Activated CD4-positive, alpha-beta T cell treated with anti-CD3 and anti-CD28 coated beads, Interleukin-2, Interleukin-6, amounts not matched to agents 100 ng/mL and 50 ng/mL, durations not matched to agents 16 hours and 8 hours (primary cell): ENCODE measurements at regions not wholly inside any gene's neighbourhood (a gene's known extent, or its start where the extent isn't known, plus 50 kb on each side); places are given as distances from the start of the nearest gene placed in this dataset.
"Not testable (repeated sequence)": the region's sequence is repeated elsewhere in the genome, so short reads cannot be mapped to it uniquely, and the experiment has no call there.

ENCODE experiments used
- DNase-seq: peaks from one replicate; pipeline ENCODE4 v3.0.0-alpha.2; 2020

DNA sequence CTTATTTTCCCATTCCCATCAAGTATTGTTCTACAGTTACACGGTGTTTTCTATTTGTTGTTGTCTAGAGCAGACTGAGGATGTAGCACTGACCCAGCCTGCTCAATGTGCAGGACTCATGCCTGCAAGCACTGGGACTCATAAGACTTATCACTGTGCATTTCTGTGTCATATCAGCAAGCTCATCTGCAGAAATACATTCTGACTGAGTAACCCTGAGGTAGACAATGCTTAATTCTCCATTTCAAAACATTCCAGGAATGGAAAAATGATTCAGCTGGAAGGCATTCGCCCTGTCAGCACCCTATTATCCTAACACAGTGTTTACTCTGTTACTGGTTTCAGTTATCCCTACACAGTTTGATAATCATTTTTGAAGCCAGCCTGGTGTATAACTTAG, 2506.4 kb downstream of the PCDH9 start:
- DNase-seq: no peak

DNA sequence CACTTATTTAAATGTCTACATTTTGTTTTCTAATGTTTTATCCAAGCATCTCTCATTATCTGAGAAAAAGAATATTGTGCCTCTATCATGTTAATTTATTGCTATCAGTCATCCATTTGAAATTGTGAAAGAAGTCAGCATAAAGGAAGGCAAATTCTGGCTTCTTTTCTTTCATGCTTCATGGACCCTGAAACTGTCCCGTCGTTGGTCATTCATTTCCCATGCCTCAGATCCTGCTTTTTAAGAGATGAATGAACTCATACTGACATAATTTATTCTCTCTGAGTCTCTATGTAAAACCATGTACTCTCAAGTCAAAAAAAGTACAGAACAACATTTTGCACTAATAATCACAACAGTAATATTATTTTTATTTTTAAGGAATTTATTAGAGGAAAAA, 2512.0 kb downstream of the PCDH9 start:
- DNase-seq: no peak

DNA sequence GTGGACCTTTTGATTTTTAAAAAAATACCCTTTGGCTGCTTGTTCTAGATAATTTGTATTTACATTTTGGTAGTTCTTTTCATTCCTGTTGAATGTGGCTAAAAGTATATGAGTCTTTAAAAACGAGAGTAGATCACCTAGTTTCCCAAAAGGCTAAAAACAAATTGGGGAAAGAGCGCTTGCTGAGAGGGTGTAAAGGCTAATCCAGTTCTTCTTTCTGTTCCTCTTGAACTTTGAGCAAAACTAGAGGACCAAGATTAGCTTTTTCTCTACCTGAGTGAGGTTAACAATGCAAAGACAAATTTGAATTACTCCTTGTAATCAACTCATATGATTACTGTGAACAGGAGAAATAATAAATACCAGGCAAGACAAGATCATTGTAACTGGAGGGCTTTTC, 2513.2 kb downstream of the PCDH9 start:
- no peak for DNase-seq

DNA sequence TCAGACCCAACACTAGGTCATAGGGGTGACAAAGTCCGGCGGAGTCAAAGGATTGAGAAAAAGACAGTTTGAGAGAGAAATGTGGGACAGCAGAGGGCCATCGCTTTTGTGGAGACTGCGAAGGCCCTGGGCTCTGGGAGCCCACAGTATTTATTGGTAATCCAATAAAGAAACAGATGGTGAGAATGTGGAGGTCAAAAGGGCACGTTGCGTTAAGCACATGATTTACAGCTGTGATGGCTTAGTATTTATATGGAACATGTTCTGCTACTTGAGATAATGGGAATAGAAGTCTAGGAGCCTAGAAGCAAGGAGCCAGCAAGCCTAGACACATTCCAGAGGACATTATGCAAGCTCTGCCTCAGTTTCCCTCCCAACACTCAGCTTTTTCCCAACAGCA, 2521.1 kb downstream of the PCDH9 start:
- no peak for DNase-seq

DNA sequence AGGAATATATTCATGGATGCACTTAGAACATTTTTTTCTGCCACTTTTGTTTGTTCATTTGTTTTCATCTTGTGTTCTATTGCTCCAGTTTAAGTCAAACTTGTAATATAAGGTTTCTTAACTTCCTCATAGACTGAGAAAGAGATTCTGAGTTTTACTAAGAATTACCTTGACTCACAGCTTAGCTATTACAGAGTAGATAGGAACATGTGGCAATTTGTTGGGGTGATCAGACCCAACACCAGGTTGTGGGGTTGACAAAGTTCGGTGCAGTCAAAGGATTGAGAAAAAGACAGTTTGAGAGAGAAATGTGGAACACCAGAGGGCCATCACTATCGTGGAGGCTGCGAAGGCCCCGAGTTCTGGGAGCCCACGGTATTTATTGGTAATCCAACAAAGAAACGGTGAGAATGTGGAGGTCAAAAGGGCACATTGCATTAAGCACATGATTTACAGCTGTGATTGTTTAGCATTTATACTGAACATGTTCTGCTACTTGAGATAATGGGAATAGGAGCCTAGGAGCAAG, 2526.0 kb downstream of the PCDH9 start:
- DNase-seq: no peak

DNA sequence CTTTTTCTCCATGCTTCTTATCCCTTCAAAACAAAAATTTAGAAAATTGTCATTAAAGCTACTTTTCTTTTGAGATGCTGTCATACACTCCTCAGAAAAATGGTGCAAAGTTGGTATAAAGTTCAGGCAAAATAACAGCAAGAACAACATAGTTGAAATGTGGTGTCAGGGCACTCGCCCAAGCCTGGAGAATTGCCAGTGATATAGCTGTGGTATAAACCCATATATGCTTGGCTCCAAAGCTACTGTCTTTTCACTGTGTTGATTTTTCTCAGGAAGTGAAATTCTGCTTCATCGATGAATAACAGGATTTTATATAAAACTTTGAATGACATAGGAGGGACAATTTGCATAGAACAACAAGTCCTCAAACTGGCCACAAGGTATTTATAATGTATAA, 2532.9 kb downstream of the PCDH9 start:
- no peak for DNase-seq

DNA sequence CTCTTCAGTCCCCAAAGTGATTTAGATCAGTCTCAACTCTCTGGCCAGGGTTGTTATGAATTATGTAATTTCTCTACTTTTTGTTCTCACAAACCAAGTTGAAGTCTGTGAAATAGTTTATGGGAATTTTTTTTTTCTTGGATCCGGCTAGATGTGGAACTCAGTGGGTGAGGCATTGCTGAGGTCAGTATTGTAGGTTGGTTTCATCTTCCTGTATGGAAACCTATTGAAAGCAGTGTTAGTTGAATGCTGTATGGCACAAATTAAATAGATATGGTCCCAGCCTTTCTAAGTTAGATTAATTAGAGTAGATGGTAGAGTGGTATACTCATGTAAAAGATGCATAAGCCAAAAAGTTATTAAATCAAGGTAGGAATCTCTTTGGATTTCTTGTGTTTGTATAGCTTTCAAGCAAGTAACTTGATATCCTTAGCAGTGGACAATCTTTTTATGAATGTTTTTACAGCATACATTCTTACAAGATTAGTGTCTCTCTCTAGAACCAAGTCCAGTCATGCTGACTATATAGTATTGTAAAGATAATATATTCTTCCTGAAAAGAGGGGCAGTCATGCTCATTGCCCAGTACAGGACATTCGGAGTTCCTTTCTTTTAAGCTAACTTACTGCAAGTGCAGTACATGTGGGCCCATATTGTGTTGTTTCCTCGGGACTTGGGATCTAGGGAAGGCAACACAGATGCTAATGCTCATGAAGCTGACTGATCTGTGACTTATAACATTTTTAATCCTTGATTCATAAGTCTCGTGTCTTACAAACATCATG, 2541.1 kb downstream of the PCDH9 start:
- DNase-seq: no peak

DNA sequence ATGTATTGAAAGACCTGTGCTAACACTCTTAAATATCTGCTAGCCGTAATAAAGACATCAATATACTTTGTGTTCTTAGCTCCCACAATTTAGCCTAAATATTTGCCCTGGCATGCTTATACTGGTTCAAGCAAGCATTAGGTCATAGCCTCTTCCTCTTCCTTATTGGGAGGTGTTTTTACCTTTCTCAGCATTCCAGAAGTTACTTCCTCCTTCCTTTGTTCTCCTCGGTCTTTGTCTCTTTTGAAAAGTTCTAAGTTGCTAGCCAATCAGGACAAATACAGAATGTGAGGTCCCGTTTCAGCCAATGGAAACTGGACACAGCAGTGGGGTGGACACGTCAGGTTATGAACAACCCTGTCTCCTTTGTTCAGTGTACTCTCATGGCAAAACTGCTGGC, 2543.6 kb downstream of the PCDH9 start:
- not testable (repeated sequence) for DNase-seq

DNA sequence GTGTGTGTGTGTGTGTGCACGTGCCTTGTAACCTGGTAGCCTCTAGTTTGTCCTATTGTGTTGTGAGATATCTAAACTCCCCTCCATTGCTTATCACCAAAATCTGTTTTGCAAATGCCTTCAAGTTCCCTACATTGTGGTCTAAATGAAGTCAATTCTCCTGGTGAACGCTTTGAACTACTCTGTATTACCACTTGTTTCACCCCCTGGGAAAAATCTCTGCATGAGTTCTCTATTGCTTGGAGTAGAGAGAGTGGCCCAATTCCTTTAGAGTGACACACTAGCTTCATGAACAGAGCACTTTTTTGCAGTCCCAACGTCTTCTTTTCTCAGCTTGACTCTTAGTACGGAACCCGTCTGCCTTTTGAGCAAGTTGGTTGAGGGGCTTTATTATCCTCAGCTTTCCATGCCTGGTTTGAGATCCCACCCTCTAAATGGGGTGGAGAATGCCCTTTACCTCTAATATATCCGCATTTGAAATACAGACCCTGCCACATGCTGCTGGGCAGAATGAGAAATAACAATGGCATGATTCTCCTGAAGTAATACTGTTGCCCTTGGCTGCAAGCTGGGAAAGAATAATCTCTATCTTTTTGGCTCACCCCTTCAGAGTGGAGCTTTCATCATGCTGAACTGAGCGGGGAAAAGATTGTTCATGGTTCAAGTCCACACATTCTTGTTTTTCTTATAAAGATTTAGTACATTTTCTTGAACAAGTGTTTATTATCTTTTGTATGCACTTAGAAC, 2545.3 kb downstream of the PCDH9 start:
- no peak for DNase-seq

DNA sequence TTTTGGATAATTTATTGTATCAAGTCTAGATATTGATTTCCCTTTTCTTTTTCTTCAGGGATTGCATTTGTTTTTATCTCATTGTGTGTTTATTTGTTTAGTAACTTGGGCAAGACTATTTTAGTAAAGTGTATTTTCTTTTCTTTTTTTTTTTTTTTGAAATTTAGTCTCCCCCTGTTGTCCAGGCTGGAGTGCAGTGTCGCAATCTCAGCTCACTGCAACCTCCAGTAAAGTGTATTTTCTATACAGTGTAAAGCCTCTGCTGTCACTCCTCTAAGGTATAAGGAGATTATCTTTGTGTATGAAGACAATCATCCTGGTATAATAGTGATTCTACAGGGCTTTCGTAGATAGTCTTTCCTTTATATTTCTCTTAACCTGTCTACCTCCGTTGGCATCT, 2546.0 kb downstream of the PCDH9 start:
- DNase-seq: no peak

DNA sequence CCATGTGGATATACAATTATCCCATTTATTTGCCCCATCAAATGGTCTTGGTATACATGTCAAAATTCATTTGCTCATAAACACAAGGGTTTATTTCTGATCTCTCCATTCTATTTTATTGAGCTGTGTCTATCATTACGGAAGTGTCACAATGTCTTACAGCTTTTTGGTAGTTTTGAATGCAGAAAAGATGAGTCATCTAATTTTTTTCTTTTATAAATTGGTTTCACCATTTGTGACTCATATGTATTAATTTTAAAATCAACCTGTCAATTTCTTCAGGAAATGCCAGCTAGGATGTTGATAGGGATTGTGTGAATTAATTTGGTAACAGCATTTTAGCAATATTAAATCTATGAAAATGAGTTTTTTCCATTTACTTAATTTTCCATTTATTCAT, 2549.4 kb downstream of the PCDH9 start:
- no peak for DNase-seq

DNA sequence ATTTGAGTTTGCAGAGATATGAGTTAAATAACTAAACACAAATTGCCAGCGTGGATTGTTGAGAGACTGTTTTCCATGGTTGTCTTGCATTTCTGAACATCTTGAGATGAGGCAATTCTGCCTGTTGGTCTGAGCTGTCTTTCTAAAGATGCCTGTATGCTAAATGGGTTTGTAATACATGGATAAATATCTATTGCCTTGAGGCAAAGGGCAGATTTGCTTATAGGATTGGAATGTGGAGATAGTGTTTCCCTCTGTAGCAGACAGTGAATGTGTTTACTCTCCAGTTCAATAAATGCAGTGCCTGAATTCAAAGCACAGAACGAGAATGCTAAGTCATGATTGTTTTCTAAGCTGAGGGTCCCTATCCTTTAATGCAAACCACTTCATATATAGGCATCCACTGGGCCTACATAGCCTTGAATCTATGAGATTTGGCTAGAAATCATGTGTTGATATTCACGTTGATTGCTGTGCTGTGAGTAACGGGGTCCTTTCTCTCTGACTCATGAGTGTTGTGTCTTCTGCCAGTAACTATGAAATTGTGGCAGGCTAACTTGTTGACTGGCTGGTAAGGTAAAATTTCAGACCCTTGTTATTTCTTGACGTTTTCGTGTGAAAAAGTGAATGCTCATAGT, 2554.8 kb downstream of the PCDH9 start:
- no peak for DNase-seq

DNA sequence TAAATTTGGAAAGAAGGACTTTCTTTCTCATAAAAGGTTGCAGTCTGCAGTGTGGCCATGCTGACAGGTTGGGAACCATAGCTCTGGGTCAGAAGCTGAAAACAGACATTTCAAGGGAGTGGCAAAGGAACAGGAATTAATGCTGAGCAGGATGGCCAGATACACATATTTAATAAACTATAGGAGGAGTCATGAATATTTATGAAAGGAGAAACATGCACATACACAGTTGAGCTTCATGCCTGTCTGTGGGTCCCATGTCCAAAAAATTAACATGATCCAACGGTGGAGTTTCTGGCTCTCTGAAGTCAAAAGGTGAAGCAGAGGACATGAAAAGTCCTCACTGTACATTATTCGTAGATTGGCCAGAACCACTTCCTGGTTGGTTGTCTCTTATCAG, 2556.0 kb downstream of the PCDH9 start:
- no peak for DNase-seq

DNA sequence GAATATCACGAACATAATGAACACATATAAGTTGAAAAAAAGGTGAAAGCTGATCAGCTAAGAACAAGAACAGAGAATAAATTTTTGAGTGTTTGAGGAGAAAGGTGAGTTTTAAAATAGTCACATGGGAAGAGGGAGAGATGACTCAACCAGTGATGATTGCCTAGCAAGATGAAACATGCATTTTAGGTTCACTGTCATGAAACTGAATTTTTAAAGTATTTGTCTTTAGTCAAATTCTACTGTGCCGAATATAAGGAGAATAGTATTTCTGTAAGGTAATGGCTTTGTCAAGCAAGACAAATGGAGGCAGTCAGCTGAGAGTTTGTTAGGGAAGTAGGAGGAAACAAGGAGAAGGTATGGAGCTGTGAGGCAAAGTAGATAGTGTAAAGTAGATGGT, 2557.4 kb downstream of the PCDH9 start:
- no peak for DNase-seq

DNA sequence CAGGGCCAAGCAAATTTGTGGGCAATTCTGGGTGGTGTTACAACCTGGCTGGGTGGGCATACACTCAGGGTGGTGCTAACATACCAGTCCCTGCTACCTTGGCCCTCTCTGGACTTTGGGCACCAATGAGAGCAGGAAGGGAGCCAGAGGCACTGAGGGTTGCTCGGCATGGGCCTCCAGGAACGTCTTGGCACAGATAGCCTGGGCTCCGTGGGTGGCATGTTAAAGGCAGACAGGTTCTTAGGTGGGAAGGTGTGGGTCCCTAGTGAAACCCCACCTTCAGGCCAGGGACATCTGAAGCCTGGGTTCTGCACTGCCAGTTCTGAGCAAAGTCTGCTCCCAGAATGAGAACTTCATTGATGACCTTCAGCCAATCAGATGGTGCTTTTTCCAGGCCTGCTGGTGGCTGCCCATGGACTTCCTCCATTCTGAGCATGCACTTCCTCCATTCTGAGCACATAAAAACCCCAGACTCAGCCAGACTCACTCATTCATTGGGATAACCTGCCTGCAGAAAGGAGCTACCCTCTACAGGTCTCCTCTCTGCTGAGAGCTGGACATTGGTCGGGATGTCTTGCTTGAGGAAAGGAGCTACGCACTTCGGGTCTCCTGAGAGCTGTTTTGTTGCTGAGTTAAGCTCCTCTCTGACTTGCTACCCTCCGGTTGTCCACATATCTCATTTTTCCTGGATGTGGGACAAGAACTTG, 2567.1 kb downstream of the PCDH9 start:
- no peak for DNase-seq

DNA sequence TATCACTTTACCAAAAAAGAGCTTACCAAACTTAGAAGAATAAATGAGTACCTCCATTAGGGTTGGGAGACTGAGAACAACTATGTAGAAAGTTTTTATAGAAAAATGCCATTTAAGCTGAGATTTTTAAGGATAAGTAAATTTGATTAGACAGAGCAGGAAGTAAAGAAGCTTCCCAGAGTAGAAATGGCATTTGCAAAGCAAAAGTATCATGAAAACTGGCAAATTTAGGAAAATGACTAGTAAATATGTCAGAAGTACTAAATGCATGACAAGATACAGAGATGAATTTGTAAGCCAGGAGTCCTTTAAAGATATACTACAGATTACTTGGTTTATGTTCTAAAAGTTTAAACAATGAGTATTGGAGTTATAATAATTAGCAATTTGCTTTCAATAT, 2581.8 kb downstream of the PCDH9 start:
- DNase-seq: no peak

DNA sequence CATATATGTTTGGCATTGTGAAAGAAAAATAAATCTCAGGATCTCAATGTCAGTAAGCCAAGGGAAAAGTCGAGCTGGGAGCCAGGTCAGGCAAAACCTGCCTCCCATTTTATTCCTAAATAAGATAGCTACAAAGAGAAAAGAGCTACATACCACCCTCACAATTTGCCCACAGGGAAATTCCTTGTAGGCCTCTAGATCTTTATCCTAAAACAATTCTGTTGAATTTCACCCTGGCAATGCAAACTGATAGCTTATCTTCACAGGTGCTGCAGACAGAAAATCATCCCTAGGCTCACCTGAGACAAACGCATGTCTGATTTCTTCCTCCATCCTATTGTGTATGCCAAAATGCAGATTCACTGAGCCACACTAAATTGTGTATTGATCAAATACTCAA, 2587.1 kb downstream of the PCDH9 start:
- no peak for DNase-seq

DNA sequence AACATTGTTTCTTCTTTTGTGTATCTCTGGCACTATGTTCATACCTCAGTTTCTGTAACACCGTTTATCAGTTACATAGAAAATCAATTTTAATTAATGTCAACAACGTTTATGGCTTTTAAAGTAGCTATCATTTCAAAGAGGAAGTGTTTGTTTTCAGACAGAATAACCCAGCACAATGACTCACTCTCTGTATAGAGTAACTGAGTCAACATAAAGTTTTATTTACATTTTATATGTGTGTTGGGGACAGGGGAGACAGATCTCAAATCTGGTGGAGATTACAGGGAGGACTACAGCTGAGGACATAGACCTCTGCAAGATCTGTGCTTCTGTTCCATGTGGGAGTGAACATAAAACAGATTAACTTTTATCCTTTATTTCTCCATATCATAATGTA, 2590.1 kb downstream of the PCDH9 start:
- DNase-seq: no peak

DNA sequence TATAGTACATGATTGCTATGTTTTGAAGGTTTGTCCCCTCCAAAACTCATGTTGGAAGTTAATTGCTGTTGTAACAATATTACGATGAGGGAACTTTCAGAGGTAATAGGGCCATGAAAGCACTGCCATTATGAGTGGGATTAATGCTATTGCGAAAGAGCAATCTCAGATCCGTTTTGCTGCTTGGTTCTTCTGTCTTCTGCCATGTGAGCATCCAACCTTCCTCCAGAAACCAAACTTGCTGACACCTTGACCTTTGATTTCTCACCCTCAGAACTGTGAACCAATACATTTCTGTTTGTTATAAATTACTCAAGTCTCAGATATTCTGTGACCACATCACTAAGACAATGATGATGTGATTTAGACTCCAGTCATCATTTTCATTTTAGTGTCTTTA, 2590.9 kb downstream of the PCDH9 start:
- DNase-seq: no peak

DNA sequence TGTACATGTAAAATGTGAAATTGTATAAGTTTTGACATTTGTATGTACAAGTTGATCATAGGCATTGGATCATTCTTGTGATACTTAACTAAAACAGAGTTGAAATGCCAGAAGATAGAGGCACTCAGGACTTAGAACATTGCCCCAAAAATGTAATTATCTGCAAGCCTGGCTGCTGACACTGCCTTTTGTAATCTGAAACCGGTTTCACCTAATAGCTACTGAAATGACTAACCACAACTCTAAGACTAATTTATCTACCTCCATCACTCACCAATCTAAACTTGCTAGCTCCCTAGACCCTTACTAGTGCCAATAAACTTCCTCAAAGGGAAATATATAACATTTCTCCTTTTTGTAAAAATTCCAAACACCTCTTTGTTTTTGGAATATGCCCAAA, 2596.2 kb downstream of the PCDH9 start:
- no peak for DNase-seq

DNA sequence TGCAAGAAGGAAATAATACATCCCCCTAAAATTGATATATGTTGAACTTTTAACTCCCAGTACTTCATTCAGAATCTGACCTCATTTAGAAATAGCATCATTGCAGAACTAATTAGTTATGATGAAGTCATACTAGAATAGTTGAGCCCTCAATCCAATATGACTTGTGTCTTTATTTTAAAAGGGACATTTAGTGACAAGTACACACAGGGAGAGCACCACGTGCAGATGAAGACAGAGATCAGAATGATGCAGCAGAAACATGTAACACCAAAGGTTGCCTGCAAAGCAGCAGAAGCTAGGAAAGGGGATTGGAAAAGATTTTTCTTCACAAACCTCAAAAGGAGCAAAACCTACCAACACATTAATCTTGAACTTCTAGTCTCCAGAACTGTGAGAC, 2602.5 kb downstream of the PCDH9 start:
- no peak for DNase-seq

DNA sequence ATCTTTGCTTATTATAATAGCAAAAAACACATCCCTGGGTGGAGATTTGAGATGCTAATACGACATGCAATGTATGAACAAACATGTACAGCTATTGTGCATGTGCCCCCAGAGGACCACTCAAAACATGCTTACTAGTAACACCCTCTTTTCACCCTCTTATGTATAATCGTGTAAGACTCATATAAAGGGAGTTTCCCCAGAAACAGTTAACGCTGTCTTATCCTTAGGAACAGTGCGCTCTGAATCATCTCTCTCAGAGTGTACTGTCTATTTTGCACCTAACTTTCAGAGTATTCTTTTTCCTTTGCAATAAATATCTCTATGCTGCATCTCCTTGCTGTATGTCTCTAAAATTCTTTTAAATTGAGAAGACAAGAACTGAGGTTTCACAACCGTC, 2604.0 kb downstream of the PCDH9 start:
- DNase-seq: no peak

DNA sequence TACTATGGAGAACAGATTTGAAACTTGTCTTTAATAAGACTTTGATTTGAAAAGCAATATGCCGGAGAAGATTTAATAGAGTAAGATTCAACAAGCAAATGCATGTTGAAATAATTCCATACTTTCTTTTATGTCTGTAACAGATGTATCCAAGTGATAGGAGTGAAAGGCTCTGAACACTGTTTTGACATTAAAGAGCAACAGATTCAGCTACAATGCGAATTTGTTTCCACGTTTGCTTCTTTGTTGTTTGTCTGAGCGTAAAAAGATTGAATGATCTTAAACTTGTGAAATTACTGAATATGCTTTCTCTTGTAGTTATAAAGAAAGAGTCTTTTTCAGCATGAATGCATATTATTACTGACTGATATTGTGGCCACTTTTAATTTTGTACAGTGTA, 2612.9 kb downstream of the PCDH9 start:
- DNase-seq: no peak
